ENCODE measurements at regions not wholly inside any gene's neighbourhood (a gene's known extent, or its start where the extent isn't known, plus 50 kb on each side); places are given as distances from the start of the nearest gene placed in this dataset.
A peak's percentile ranks its signal among the peaks of the same experiment; 100 is the strongest.

DNA sequence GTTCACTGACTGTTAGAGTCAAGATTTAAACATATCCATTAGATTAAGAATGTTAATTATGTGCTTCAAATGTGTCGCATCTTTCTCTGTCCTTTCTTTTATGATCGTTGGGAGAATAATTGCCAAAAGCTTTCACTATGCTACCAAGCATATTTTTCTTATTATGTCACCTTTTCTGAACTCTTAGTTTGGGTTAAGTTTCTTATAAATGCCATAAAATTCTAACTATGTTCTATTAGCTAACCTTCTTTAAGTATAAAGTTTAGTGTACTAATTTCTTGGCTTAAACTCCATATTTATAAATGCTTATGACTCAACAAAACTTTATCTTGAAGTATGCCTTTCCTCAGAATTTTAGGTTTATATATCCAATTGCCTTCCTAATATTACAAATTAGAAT, 1759.4 kb downstream of the PCDH9 start:
- no peak for TF ChIP-seq CTCF (IDR thresholded peaks at IDR 0.05)
- peak overlapping the region; percentile 63; the same call in 1 of the 2 replicates for H3K27ac Mint-ChIP-seq
- H3K9me3 Mint-ChIP-seq: 0 out of 2 replicates have a peak, but pooled peaks cover 3% of the 10 kb centered on the region
- H3K4me1 Mint-ChIP-seq (ENCODE audit: low read depth): peaks cover 38% of the 10 kb centered on the region
- peak; percentile 19 for DNase-seq
- no peaks in the 10 kb centered on the region for H3K27me3 Mint-ChIP-seq (ENCODE audit: insufficient read depth)
- H3K36me3 Mint-ChIP-seq (ENCODE audit: low read depth): peaks cover 6% of the 10 kb centered on the region
- peak overlapping the region; percentile 42 for H3K4me3 Mint-ChIP-seq

- Mint-ChIP-seq H3K9me3 (peaks cover 3% of the 10 kb centered on the region; the same call in 1 of the 2 replicates), H3K27ac (peak overlapping the region; percentile 7; the same call in 1 of the 2 replicates), H3K27me3 (ENCODE audit: insufficient read depth) (no peaks in the 10 kb centered on the region), H3K36me3 (ENCODE audit: low read depth) (peaks cover 16% of the 10 kb centered on the region), H3K4me3 (no peak overlapping the region), H3K4me1 (ENCODE audit: low read depth) (peaks cover 38% of the 10 kb centered on the region)
- no peak for DNase-seq
- TF ChIP-seq CTCF (IDR thresholded peaks at IDR 0.05): no peak
Observed at GRCh38 chr13:65468628-65469027, 1761.5 kb downstream of the PCDH9 start.

DNA sequence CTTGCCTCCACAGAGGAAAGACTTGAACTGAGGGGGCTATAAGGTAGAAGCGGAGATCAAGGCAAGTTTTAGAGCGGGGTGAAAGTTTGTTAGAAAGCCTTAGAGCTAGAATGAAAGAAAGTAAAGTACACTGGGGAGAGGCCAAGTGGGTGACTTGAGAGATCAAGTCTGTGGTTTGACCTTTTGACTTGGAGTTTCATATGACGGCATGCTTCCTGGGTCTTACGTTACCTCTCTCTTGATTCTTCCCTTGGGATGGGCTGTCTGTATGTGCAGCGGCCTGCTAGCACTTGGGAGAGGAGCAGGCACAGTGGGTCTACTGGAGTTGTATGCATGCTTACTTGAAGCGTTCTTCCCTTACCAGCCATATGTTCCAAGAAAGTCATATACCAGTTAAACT, 1768.5 kb downstream of the PCDH9 start:
- Mint-ChIP-seq H3K27me3 (ENCODE audit: insufficient read depth) (no peaks in the 10 kb centered on the region), H3K4me3 (no peak overlapping the region), H3K36me3 (ENCODE audit: low read depth) (peaks cover 16% of the 10 kb centered on the region), H3K4me1 (ENCODE audit: low read depth) (peaks cover 27% of the 10 kb centered on the region), H3K27ac (no peak overlapping the region), H3K9me3 (no peaks in the 10 kb centered on the region; the same call in 1 of the 2 replicates)
- TF ChIP-seq CTCF (IDR thresholded peaks at IDR 0.05): no peak
- no peak for DNase-seq

DNA sequence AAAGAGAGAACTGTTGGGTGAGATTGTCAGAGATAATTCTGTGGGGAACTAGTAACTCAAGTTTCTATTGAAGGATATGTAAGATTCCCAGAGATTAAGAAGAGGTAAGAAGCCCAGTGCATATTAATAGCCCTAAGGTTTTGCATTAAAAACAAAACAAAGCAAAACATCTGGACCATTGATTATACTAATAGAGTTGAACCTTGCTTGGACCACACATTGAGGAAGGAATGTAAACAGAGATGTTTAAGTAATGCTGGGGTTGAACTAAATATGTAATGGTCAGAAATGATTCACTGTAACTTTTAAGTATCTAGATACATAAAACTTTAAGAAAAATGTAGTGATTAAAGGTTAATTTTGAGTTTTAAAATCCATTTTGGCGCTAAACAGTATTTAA, 1770.0 kb downstream of the PCDH9 start:
- H3K4me1 Mint-ChIP-seq (ENCODE audit: low read depth): peaks cover 27% of the 10 kb centered on the region
- H3K27ac Mint-ChIP-seq: no peak overlapping the region
- no peak overlapping the region for H3K4me3 Mint-ChIP-seq
- no peaks in the 10 kb centered on the region; the same call in 1 of the 2 replicates for H3K9me3 Mint-ChIP-seq
- no peak for TF ChIP-seq CTCF (IDR thresholded peaks at IDR 0.05)
- H3K27me3 Mint-ChIP-seq (ENCODE audit: insufficient read depth): no peaks in the 10 kb centered on the region
- peaks cover 3% of the 10 kb centered on the region; the same call in 1 of the 2 replicates for H3K36me3 Mint-ChIP-seq (ENCODE audit: low read depth)
- peak; percentile 10 for DNase-seq

DNA sequence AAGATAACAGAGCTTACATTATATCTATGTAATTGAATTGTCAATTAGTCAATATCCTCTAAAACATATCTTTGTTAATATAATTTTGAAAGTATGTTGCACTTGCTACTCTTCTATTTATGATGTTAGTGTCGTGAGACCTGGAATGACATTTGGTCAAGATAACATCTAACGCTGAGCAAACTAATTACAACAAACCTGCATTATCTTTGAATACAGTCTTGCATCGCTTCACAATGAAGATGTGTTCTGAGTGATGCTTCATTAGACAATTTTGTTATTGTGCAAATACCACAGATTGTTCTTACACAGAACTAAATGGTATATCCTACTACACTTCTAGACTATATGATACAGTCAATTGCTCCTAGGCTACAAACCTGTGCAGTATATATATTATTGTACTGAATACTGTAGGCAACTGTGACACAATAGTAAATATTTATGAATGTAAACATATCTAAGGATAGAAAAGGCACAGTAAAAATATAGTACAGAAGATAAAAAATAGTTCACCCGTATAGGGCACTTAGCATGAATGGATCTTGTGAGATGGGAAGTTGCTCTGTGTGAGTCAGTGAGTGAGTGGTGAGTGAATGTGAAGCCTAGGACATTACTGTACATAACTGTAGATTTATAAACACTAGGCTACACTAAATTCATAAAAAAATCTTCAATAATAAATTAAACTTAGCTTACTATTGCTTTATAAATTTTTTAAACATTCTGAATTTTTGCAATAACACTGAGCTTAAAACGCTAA, 1773.8 kb downstream of the PCDH9 start:
- peaks cover 20% of the 10 kb centered on the region for H3K4me1 Mint-ChIP-seq (ENCODE audit: low read depth)
- no peak overlapping the region for H3K27ac Mint-ChIP-seq
- no peaks in the 10 kb centered on the region for H3K9me3 Mint-ChIP-seq
- H3K27me3 Mint-ChIP-seq (ENCODE audit: insufficient read depth): no peaks in the 10 kb centered on the region
- H3K36me3 Mint-ChIP-seq (ENCODE audit: low read depth): no peaks in the 10 kb centered on the region
- no peak for TF ChIP-seq CTCF (IDR thresholded peaks at IDR 0.05)
- no peak for DNase-seq
- no peak overlapping the region for H3K4me3 Mint-ChIP-seq
